Lung microvascular endothelial cell (primary cell): ENCODE measurements at regions not wholly inside any gene's neighbourhood (a gene's known extent, or its start where the extent isn't known, plus 50 kb on each side); places are given as distances from the start of the nearest gene placed in this dataset.

ENCODE experiments used
- DNase-seq, 2 donors: peaks; one replicate each; pipeline versions ENCODE4 v3.0.0 to v3.0.0-alpha.2; 2010; ENCODE audit warnings: low read depth in 2 of 2

DNA sequence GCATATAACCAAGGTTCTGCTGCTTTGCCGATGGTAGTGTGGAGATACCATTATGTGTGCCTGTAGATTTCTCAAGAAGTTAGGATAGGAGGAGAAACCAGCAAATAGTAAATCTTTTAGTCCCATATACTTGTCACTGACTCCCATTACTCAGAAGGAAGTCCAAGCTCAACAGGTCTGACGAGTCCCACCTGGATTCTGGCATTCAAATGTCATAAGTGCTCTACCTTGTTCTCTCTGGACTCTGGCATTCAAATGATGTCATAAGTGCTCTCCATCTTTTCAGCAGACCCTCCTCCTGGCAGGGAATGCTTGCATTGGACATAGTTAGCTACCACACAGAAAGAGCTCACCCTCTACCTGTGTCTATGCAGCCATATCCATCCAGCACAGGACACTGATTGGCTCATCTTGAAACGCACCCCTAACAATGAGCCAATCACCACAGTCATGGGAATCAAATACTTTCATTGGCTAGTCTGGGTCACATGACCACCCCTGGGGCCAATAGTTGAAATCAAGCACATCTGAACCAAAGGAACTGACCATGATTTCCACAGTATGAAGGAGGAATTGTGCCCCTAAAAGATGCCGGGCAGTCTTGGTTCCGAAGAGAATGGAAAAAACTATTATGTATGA is 205.0 kb upstream of the ADAMTS9 start:
- no peak for DNase-seq

DNA sequence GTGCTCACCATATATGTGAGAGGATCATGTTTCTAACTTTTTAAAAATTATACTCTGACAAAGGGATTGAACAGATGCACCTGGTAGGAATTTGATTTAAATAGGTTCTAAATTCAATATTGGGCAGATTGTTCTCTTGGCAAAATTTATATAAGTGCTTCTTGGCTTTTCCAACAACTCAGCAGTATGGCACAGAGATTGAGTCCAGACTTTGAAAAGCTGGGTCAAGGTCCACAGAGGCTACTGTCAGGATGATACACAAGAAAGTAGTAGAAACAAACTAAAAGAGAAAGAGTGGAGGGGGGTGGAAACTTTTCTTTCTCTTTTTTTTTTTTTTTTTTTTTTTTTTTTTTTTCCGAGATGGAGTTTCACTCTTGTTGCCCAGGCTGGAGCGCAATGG is 203.2 kb upstream of the ADAMTS9 start:
- DNase-seq, result no peak

DNA sequence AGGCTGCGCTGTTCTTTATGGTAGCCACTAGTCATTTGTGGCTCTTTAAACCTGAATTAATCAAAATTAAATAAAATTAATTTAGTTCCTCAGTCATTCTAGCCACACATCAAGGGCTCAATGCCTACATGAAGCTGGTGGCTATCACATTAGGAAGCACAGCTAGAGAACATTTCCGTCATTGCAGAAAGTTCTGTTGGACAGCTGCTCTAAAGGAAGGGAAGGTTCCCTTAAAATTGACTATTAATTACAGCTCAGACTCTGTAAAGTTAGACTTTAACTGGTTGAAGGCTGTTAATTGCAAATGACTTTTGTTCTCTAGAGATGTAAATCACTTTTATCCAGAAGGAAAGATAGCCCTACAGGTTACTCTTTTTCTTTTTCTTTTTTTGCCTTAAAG is 202.7 kb upstream of the ADAMTS9 start:
- DNase-seq, result peak in 1 of 2 donors; percentile 12

DNA sequence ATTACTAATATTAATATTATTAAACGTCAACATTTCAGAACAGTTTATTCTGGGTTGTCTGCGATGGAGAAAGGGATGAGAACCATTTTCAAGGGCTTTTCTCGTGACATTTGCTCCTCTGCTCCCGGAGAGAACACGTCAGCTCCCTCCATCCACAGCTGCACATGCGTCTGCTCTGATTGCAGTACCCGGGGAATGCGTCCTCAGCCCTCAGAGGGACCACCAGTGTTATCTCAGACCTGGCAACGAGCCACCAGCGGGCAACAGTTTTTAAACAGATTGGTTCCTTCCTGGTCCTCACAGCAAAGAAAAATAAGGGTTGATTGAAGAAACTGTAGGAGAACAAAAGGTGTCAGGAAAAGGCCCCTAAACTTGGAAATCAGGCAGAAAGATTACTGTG is 202.2 kb upstream of the ADAMTS9 start:
- DNase-seq, result peak; percentile 45 to 70

DNA sequence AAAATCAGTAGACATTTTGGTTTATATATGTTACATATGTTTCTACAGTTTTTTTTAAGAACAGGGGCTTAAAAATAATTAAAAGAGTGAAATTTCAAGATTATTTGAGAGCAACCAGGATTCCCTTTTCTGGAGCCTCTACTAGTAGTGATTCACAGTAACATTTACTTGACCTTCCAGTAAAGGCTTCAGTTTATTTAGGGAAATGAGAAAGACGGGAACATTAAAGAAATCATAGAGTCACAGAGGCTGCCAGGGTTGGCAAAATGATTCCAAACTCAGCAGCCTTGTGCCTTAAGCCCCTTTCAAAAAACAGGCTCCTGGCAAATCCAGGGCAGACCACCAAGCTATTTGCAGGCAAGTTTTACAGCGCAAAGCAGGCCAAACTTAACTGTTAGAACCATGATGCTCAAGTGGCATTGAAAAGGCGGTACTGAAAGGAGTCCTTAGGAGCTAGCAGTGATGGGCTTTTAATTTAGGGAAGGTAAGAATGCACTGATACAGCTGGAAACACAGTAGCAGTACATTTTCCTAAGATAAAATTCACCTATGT is 201.1 kb upstream of the ADAMTS9 start:
- no peak for DNase-seq

DNA sequence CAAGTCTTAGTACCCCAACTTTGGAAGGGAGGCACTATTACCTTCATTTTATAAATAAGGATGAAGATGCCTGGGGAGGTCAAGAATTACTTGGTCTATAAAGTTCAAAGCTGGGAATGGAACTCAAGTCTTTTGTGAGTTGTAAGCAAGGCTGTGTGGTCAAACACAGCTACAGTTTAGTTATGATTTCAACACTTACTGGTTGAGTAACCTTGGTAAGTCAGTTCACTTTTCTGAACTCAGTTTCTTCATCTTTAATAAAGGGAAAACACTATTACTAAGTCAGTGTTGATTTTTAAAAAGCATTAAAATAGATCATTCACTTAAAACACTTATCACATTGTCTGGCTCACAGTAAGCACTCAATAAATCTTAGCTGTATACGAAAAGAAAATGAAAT is 200.4 kb upstream of the ADAMTS9 start:
- no peak for DNase-seq

DNA sequence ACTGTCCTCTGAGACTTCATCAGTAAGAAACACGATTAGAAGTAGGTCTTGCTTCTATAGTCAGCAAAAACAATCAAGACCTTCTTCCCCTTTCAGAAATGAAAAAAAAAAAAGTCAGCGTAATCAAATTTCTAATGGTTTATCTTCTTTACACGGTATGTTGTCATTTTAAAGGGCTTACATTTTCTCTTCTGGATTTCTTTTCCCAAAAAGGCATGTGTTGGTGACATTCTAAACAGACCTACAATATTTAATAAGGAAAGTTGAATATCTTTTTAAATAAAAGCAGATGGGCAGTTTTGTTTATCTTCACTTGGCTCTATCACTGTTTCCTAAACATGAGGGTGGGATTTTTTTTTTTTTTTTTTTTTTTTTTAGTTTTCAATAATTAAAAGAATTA is 197.3 kb upstream of the ADAMTS9 start:
- DNase-seq, result no peak

DNA sequence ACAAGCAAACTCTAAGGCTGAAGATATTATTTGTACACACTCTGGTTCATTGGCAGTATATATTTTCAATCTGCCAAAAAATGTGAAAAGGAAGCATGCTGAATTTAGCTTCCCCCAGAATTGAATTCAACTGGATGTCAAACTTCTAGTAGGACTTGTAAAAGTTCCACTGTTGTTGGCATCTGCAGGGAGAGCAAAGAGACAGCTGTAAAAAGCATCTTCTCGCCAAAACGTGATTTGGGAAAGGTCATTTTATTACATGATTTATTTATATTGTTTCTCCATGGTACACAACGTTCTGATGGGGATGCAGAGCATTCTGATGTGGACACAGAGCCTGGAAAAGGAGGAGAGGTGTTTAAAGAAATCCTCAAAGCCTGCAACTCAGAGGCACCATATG is 196.7 kb upstream of the ADAMTS9 start:
- DNase-seq, result no peak

DNA sequence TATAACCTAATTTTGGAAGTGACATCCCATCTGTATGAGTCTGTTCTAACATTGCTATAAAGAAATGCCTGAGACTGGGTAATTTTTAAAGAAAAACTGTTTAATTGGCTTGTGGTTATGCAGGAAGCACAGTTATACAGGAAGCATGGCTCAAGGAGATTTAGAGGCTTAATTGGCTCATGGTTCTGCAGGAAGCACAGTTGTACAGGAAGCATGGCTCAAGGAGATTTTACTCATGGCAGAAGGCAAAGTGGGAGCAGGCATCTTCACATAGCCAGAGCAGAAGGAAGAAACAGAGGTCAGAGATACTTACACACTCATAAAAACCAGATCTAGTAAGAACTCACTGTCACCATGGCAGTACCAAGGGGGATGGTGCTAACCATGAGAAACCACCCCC is 193.1 kb upstream of the ADAMTS9 start:
- peak in 1 of 2 donors; percentile 80 for DNase-seq

DNA sequence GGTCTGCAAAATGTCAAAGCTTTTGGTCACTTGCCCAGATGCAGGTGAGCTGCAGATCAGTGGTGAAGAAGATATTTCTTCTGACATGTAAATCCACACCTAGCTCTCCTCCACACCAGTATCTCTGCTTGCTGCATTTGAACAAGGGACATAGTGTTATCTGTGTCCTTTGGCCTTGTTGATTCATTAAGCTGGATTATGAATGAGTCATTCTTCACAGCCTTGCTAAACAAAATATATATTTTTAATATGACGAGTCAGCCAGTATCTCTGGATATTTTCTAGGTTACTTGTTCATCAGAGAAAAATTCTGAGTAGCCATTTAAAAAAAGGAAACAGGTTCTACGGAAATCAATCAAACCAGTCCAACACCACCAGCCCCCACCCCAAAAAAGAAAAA is 190.6 kb upstream of the ADAMTS9 start:
- peak; percentile 10 to 46 for DNase-seq

DNA sequence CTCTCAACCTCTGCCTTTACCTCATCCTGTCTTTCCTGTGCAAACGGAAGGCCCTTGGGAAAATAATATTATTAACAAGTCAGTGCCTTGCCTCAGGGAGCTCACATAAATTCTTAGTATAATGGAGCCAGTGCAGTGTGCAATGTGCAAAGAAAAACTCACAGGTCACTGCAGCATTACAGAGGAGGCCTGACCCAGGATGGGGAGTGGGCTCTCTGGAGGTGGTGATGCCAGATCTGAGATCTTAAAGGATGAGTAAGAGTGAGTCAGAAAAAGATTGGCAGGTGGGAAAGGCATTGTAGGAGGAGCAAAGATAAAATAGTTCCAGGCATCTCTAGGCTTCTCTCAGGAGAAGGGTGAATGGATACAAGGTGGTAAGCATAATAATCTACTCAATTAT is 185.6 kb upstream of the ADAMTS9 start:
- peak in 1 of 2 donors; percentile 17 for DNase-seq

DNA sequence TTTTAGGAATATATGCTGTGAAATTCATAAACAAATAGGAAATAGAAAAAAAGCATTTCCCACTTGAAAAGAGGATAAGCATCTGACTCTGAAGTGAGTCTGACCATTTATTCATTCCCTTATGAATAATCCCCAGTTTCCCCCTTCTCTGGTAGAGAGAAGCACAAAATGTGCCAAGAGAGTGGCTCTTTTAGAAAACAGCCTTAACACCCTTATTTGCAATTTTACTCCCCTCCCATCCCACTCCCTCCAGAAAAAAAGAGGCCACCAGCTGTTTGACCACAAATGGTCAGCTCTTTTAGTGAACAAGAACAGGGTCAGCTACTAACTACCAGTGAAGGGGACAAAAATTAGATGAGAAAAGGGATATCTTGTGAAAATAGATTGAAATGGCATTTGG is 184.5 kb upstream of the ADAMTS9 start:
- DNase-seq, result no peak

DNA sequence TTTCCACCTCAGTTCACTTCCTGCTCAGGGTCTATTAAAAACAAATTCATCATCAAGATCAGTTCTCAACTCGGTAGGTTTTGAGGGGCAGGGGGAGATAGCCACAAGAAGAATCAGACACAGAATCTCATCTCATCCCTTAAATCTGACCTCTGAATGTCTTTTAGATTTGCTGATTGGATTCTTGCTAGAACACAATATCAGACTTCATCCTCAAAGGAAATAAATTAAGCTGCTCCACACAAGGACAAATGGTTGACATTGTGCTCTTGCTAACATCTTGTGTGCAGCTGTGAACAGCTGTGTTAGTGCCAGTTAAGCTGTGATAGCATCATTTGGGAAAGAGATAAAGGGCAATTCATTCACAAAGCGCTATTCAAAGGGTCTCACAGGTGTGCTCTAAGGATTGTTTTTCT is 184.0 kb upstream of the ADAMTS9 start:
- no peak for DNase-seq

DNA sequence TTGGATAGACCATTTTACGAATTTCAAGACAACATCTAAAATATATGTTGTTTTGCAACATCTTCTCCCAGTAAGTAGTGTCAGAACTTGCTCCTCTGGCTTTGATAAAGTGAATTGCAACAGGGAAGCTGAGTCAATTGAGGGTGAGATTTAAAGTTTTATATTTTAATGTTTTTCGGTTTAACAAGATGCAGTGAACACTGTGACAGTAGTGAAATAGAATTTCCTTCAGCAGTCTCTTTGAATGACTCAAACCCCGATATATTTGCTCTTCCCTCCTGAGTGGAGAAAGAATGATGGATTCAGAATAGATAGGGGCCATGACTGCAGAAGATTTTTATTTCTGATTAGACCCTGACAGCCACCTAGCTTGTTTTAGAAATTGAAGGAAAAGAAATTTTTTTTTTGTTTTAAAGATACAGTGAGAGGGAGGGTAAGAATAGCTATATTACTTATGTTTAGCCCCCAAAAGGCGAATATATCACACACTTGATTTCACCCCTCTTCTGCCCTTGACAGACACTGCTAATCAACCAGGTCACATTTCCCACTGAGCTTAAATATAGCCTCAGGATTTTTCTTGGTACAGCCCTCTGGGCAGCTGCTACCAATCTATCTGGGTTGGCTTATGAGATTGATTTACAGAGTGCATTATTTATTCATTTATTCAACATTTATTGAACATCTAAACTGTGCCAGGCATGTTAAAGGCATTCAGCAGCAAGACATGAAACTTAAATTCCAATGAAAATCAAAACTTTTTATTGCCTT is 183.3 kb upstream of the ADAMTS9 start:
- DNase-seq, result no peak

DNA sequence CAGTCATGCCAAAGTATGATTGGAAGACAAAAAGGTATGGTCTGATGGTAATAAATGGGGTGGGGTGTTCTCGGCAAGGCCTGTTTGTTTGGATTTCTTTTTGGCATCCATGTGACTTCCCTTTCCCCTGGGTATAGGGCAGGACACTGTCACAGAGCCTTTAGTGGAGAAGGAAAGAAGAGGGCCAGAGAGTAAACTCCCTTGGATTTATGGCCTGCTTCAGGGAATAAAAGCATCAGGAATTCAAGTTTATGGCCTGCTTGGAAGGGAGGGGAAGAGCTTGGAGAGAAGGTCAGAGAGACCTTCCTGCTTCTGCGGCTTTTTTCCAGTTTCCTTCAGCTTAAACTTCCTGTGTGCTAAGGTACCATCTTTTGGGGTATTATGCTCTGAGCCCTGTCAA is 179.4 kb upstream of the ADAMTS9 start:
- DNase-seq, result peak in 1 of 2 donors; percentile 7

DNA sequence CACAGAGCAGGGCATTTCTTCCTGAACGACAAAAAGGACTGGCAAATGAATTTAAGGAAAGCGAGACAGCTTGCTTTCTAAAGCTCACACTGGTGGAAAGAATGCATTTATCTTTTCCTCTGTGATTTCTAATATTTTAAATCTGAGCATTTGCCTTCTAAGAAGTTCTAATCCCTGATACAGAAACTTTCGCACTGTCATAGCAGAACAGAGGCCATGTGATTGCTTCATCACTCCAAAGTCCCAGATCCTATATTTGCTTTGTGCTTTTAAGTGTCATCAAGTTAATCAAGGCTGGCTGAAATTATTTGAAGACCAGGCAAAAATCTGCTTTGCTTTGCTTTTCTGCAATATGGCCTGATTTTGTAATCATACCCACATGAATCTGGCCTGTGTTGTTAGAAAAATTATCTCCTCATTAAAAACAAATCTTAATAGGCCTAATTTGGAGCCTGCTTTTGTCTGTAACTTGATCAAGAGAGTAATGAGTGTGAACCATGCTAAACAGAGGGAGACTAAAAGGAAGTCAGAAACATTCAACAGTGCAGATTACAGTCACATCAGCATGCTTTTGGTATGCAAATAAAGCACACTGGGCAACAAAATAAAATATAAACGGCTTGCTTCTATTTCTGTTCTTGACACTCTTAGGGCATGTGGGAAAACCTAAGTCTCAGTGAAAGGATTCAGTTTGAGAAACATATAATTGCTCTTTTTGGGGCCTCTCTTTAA is 178.2 kb upstream of the ADAMTS9 start:
- no peak for DNase-seq

DNA sequence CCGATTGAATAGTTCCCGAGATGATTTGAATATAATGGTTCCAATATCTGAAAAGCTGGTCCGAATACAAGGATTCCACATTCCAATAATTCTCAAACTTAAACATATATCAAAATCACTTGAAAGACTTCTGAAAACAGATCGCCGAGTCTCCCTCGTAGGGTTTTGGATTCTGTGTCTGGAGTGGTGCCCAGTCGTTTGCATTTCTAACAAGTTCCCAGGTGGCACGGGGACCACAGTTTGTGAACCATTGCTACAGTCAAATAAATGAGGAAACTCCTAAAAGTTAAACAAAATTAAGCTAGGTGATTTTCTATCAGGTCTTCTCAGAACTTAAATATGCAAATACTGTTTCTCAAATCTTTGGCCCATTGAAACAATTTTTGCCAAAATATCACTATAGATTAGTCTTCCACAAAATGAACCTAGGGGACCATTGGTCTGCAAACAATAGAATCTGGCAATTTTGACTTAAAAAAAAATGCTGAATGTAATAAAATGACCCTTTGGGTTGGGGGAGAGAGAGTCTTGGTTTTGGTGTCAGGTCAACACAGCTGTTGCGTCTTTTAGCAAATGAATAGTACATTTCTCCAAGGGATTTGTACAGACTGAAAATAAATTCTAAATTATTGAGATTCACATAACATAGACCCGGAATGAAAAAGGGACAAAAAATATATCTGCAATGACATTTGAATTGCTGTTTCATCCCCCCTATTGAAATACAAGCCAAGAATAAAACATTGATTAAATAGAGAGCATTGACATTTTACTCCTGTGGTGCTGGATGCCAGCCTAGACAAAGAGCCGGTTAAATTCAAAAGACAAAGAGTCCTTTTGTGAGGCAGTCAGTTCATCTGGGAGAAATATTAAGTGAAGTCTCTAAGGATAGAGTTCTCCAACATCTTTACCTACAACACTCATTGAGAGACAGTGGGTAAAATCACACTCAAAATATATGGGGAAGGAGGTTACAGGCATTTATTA is 175.7 kb upstream of the ADAMTS9 start:
- DNase-seq, result no peak

DNA sequence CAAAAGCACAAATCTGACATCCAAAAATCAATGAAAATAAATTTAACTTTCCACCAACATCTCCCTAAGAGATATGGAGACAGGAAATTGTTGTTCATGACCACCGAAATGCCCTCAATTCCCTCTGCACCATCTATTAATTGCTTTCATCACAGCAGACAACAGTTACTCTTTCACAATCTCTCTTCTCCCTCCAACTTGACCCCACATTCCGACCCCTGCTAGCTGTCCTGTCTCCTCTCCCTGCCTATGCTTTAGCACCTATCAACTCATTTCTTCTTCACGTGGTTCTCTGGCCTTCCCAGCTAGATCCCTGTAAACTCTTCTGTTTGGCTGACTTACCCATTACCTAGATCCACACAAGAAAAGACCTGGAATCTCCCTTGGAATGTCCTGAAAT is 173.9 kb upstream of the ADAMTS9 start:
- DNase-seq, result no peak

DNA sequence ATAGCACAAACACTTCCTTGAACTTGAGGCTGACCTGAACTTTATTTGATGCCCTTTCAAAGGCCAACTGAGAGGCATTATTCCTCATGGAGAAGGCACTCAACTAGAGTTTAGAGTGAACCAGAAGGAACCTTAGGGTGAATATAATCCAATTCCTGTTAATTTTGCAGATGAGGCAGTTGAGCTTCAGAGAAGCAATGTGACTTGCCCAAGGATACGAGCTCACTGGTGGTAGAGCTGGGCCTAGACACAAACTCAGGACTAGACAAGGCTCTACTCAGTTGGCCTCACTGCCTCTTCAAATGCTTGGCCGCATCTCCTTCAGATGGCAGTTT is 172.7 kb upstream of the ADAMTS9 start:
- no peak for DNase-seq

DNA sequence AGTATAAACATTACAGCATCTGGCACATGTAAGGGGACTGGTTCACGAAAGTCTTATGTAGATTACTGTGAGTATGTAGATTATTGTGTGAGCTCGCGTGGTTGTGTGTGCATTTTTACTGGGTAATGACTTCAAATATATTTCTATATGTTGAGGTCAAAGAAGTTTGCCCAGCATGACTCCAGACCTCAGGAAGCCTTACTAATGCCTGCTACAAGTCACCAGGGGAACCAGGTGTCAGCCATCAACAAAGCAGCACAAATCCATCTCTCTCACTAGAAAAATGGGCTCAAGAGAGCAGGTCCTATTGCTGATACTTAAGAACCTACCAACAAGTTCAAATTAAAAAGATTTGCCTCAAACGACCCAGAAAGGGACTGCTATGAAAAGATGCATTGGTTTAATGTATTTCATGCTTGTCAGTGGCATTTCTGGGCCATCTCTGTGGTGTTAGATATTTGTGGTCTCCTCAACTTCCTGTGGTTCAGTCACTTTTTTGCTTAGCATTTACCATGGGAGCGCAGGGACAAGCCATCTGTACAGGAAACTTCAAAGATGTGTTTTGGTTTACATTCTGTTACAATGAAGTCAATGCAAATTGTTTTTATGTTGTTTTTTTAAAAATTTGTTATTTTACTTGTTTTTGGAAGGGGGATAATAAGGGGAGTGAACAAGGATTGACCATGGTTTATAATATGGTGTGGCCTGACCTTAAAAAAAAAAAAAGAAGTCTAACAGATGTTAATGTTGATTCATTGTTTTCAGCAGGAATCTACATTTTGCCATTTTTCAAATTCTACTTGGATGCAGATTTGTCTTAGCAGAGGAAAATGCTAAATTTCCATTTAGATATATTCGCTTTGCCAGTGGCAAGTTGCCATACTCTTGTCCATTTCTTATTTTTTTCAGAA is 172.1 kb upstream of the ADAMTS9 start:
- DNase-seq, result peak in 1 of 2 donors; percentile 59
